GM21447 (cell line): ENCODE measurements at regions not wholly inside any gene's neighbourhood (a gene's known extent, or its start where the extent isn't known, plus 50 kb on each side); places are given as distances from the start of the nearest gene placed in this dataset.

Experiments used
- ATAC-seq: cut with Tn5 transposase; IDR thresholded peaks from one replicate; pipeline ENCODE4 v1.9.1; 2021; ENCODE audit not compliant: unreplicated experiment

- ATAC-seq: no peak
Measured at GRCh38 chr20:39264506-39265172, 302.5 kb downstream of the DHX35 start.

GRCh38 chr20:39263076-39263475 is 300.9 kb downstream of the DHX35 start:
- no peak for ATAC-seq

GRCh38 chr20:39259808-39260207 is 297.7 kb downstream of the DHX35 start:
- ATAC-seq: no peak

GRCh38 chr20:39259010-39259803 is 297.1 kb downstream of the DHX35 start:
- ATAC-seq: no peak

GRCh38 chr20:39258253-39258652 is 296.1 kb downstream of the DHX35 start:
- ATAC-seq: no peak

GRCh38 chr20:39253051-39253755 is 291.1 kb downstream of the DHX35 start:
- no peak for ATAC-seq

- ATAC-seq: no peak
Measured at GRCh38 chr20:39252035-39252434, 289.9 kb downstream of the DHX35 start.

GRCh38 chr20:39249798-39250197 is 287.7 kb downstream of the DHX35 start:
- no peak for ATAC-seq

GRCh38 chr20:39248862-39249485 is 286.8 kb downstream of the DHX35 start:
- no peak for ATAC-seq

- no peak for ATAC-seq
Measured at GRCh38 chr20:39248171-39248861, 286.2 kb downstream of the DHX35 start.

- no peak for ATAC-seq
Measured at GRCh38 chr20:39246436-39246835, 284.3 kb downstream of the DHX35 start.

- ATAC-seq: no peak
Measured at GRCh38 chr20:39245685-39246311, 283.7 kb downstream of the DHX35 start.

GRCh38 chr20:39243962-39244361 is 281.8 kb downstream of the DHX35 start:
- no peak for ATAC-seq

GRCh38 chr20:39242614-39243013 is 280.5 kb downstream of the DHX35 start:
- no peak for ATAC-seq

GRCh38 chr20:39234520-39235095 is 272.5 kb downstream of the DHX35 start:
- ATAC-seq: no peak

- no peak for ATAC-seq
Measured at GRCh38 chr20:39233755-39234154, 271.6 kb downstream of the DHX35 start.

GRCh38 chr20:39227416-39227815 is 265.3 kb downstream of the DHX35 start:
- ATAC-seq: no peak

GRCh38 chr20:39225978-39226377 is 263.8 kb downstream of the DHX35 start:
- no peak for ATAC-seq

- no peak for ATAC-seq
Measured at GRCh38 chr20:39225536-39225935, 263.4 kb downstream of the DHX35 start.

- no peak for ATAC-seq
Measured at GRCh38 chr20:39222101-39222500, 260.0 kb downstream of the DHX35 start.
